ENCODE measurements at regions not wholly inside any gene's neighbourhood (a gene's known extent, or its start where the extent isn't known, plus 50 kb on each side); places are given as distances from the start of the nearest gene placed in this dataset.

DNA sequence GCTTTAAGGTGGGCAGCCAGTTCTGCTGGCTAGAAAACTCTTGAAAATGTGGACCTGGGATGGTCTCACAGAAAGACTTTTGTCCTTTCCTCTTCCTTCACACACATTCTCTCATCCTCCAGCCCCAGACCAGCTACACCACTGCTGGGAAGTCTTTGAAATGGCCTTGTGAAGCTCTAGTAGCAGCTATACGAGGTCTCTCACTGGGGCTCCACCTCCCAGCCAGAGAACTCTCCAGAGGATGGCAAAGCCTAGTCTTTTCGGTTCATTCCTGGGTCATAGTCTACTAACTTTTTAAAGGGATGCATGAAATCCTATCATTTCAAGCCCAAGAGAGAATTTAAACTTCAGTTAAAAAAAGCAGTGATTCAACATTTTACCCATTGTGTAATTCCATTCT lies 133.9 kb upstream of the ERCC6L2 start:
- DNase-seq (no peak), ATAC-seq (no peak)
- H2AFZ ChIP-seq (ENCODE audit: low read length) = no peak overlapping the region
- POLR2A ChIA-PET (ENCODE audit: unreplicated experiment) = no interaction called here
- TF ChIP-seq, protein P1, sequence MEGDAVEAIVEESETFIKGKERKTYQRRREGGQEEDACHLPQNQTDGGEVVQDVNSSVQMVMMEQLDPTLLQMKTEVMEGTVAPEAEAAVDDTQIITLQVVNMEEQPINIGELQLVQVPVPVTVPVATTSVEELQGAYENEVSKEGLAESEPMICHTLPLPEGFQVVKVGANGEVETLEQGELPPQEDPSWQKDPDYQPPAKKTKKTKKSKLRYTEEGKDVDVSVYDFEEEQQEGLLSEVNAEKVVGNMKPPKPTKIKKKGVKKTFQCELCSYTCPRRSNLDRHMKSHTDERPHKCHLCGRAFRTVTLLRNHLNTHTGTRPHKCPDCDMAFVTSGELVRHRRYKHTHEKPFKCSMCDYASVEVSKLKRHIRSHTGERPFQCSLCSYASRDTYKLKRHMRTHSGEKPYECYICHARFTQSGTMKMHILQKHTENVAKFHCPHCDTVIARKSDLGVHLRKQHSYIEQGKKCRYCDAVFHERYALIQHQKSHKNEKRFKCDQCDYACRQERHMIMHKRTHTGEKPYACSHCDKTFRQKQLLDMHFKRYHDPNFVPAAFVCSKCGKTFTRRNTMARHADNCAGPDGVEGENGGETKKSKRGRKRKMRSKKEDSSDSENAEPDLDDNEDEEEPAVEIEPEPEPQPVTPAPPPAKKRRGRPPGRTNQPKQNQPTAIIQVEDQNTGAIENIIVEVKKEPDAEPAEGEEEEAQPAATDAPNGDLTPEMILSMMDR (conservative IDR thresholded peaks at IDR 0.05; ENCODE audit: low read depth, low read length) = no peak
- TF ChIP-seq EZH2 (IDR thresholded peaks at IDR 0.05; ENCODE audit: low read length, unreplicated experiment) (no peak), EZH2phosphoT487 (IDR thresholded peaks at IDR 0.05; ENCODE audit: borderline replicate concordance, low read length) (no peak)
- no peak overlapping the region for H3K4me3 ChIP-seq (ENCODE audit: low read length)
- CTCF ChIA-PET = no interaction called here
- H3K36me3 ChIP-seq (ENCODE audit: low read depth, low read length) = no peaks in the 10 kb centered on the region
- H3K4me1 ChIP-seq (ENCODE audit: insufficient read depth, low read length) = no peaks in the 10 kb centered on the region
- no peaks in the 10 kb centered on the region for H4K20me1 ChIP-seq (ENCODE audit: low read length)
- no peaks in the 10 kb centered on the region for H3K9me3 ChIP-seq (ENCODE audit: low read length)
- no peak overlapping the region for H3K27ac ChIP-seq (ENCODE audit: low read length)
- no peak overlapping the region for H3K4me2 ChIP-seq (ENCODE audit: low read length)
- no TSS peak for BruUV-seq (replicated peaks)
- H3K79me2 ChIP-seq (ENCODE audit: low read length) = no peaks in the 10 kb centered on the region
- intact Hi-C loops (cut with micrococcal nuclease) = loop anchor here (10.0 kb wide), 1 partner anchor 323 kb away; no protein-coding TSS in a partner anchor
- no peaks in the 10 kb centered on the region for H3F3A ChIP-seq (ENCODE audit: low read length, unreplicated experiment)
- no peak overlapping the region for H3K9ac ChIP-seq (ENCODE audit: low read length)
- H3K27me3 ChIP-seq (ENCODE audit: low read length) = no peaks in the 10 kb centered on the region
- no peaks in the 10 kb centered on the region for H3K9me2 ChIP-seq (replicated peaks; ENCODE audit: low read length)

DNA sequence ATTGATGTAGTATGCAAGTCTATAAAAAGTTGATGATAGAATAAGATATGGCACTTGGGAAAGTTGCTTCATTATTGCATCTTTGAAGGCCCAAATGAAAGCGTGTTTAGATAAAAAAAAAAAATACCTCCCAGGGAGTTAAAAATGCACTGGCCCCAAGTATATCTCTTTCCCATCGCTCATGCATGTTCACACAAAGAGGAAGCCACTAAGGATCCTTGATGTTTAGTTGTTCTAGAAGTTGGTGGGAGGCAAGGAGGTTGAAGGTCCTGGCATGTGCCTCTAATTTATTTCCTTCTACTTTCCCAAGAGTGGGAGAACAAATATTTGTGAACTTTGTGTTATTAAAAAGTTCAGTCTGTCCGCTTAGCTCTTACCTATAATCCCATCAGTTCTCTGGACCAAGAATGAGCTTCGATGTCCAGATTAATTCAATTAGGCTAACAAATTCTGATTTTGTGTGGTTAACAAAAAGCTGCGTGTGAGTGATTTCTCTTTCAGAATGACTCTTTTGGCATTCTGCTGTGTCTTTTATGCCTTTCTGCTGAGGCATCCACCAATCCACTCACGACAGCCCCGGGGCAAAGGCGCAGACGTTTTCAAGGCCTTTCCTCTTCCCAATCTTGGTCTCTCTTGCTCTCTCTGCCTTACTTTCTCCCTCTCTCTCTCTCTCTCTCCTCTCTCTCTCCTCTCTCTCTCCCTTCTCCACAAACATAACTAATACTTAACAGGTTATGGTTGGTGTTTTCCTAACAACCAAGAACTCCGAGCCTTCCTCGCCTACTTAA lies 135.1 kb upstream of the ERCC6L2 start:
- Histone ChIP-seq H3K27me3 (ENCODE audit: low read length) (no peaks in the 10 kb centered on the region), H3K9me3 (ENCODE audit: low read length) (no peaks in the 10 kb centered on the region), H3K27ac (ENCODE audit: low read length) (no peak overlapping the region), H3K9me2 (replicated peaks; ENCODE audit: low read length) (no peaks in the 10 kb centered on the region), H3K9ac (ENCODE audit: low read length) (no peak overlapping the region), H3K4me3 (ENCODE audit: low read length) (no peak overlapping the region), H3K79me2 (ENCODE audit: low read length) (no peaks in the 10 kb centered on the region), H3K4me2 (ENCODE audit: low read length) (no peak overlapping the region), H3K36me3 (ENCODE audit: low read depth, low read length) (no peaks in the 10 kb centered on the region), H4K20me1 (ENCODE audit: low read length) (no peaks in the 10 kb centered on the region), H2AFZ (ENCODE audit: low read length) (no peak overlapping the region), H3F3A (ENCODE audit: low read length, unreplicated experiment) (no peaks in the 10 kb centered on the region), H3K4me1 (ENCODE audit: insufficient read depth, low read length) (no peaks in the 10 kb centered on the region)
- ChIA-PET POLR2A (ENCODE audit: unreplicated experiment) (no interaction called here), CTCF (no interaction called here)
- ATAC-seq = no peak
- DNase-seq = no peak
- BruUV-seq (replicated peaks) = no TSS peak
- TF ChIP-seq EZH2 (IDR thresholded peaks at IDR 0.05; ENCODE audit: low read length, unreplicated experiment) (no peak), EZH2phosphoT487 (IDR thresholded peaks at IDR 0.05; ENCODE audit: borderline replicate concordance, low read length) (no peak)
- TF ChIP-seq, protein P1 (conservative IDR thresholded peaks at IDR 0.05; ENCODE audit: low read depth, low read length) = no peak
- intact Hi-C loops (cut with micrococcal nuclease) = loop anchor here (10.0 kb wide), 1 partner anchor 324 kb away; no protein-coding TSS in a partner anchor

DNA sequence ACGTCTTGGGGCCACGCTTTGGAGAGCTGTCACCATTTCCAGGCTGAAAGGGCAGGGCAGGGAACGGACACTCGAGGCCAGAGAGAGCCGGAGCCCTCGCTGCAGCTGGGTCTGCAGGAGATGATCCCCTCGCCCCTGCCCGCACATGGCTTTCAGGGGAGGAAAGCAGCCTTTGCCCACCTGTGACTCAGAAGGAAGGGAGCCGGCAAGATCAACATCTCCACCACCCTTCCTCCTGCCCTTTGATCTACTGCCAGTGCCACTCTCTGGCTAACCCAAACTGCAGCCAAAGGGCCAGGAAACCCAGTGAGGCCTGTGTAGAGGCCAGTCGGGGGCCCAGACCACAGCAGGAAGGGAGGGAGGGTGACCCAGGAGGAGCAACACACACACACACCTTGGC lies 137.1 kb upstream of the ERCC6L2 start:
- Histone ChIP-seq H3K4me3 (ENCODE audit: low read length) (no peak overlapping the region), H3K27me3 (ENCODE audit: low read length) (no peaks in the 10 kb centered on the region), H3K9me3 (ENCODE audit: low read length) (no peaks in the 10 kb centered on the region), H3K36me3 (ENCODE audit: low read depth, low read length) (no peaks in the 10 kb centered on the region), H3K27ac (ENCODE audit: low read length) (no peak overlapping the region), H2AFZ (ENCODE audit: low read length) (no peak overlapping the region), H3K79me2 (ENCODE audit: low read length) (no peaks in the 10 kb centered on the region), H3F3A (ENCODE audit: low read length, unreplicated experiment) (no peaks in the 10 kb centered on the region), H3K9me2 (replicated peaks; ENCODE audit: low read length) (no peaks in the 10 kb centered on the region), H3K9ac (ENCODE audit: low read length) (no peak overlapping the region), H4K20me1 (ENCODE audit: low read length) (no peaks in the 10 kb centered on the region), H3K4me1 (ENCODE audit: insufficient read depth, low read length) (no peaks in the 10 kb centered on the region), H3K4me2 (ENCODE audit: low read length) (no peak overlapping the region)
- ChIA-PET CTCF (no interaction called here), POLR2A (ENCODE audit: unreplicated experiment) (no interaction called here)
- no TSS peak for BruUV-seq (replicated peaks)
- intact Hi-C loops (cut with micrococcal nuclease) = no loop called here
- DNase-seq = no peak
- no peak; the same call in 1 of the 2 replicates for ATAC-seq
- TF ChIP-seq EZH2 (IDR thresholded peaks at IDR 0.05; ENCODE audit: low read length, unreplicated experiment) (no peak), EZH2phosphoT487 (IDR thresholded peaks at IDR 0.05; ENCODE audit: borderline replicate concordance, low read length) (no peak)
- TF ChIP-seq, protein P1 (conservative IDR thresholded peaks at IDR 0.05; ENCODE audit: low read depth, low read length) = no peak

All from PC-3 (cell line).